DOHH2 (cell line): ENCODE measurements at regions not wholly inside any gene's neighbourhood (a gene's known extent, or its start where the extent isn't known, plus 50 kb on each side); places are given as distances from the start of the nearest gene placed in this dataset.

Experiments used
- H3F3A ChIP-seq: fragments of 200-600 bp; sonication (generic), shearing (Covaris generic); 2 replicates; pipeline ENCODE4 v1.6.0; 2016; ENCODE audit warnings: antibody characterized with exemption, mild to moderate bottlenecking; ENCODE audit not compliant: control insufficient read depth, insufficient read depth
- H3K27ac ChIP-seq: fragments of 200-600 bp; sonication (generic); 2 replicates; pipeline ENCODE4 v1.5.1; 2014; ENCODE audit warnings: low read depth, mild to moderate bottlenecking, low read length, moderate library complexity
- H3K27me3 ChIP-seq: fragments of 200-600 bp; sonication (generic); 2 replicates; pipeline ENCODE4 v1.6.1; 2014; ENCODE audit warnings: mild to moderate bottlenecking, low read length, mixed read lengths; ENCODE audit not compliant: control insufficient read depth
- H3K36me3 ChIP-seq: fragments of 200-600 bp; sonication (generic); 2 replicates; pipeline ENCODE4 v1.6.1; 2014; ENCODE audit warnings: mild to moderate bottlenecking, low read length, moderate library complexity, mixed read lengths; ENCODE audit not compliant: control insufficient read depth
- H3K4me1 ChIP-seq: fragments of 200-600 bp; sonication (generic); 2 replicates; pipeline ENCODE4 v1.6.1; 2014; ENCODE audit warnings: mild to moderate bottlenecking, low read length, mixed read lengths; ENCODE audit not compliant: control insufficient read depth
- H3K4me2 ChIP-seq: fragments of 200-600 bp; sonication (generic); 2 replicates; pipeline ENCODE4 v1.6.0; 2014; ENCODE audit warnings: mild to moderate bottlenecking, low read length, moderate library complexity
- H3K4me3 ChIP-seq: fragments of 200-600 bp; sonication (generic); 2 replicates; pipeline ENCODE4 v1.5.1; 2014; ENCODE audit warnings: mild to moderate bottlenecking, low read length, mixed read lengths
- H3K79me2 ChIP-seq: fragments of 200-600 bp; sonication (generic); 2 replicates; pipeline ENCODE4 v1.6.1; 2014; ENCODE audit warnings: mild to moderate bottlenecking, low read length, mixed read lengths; ENCODE audit not compliant: control insufficient read depth
- H3K9me2 ChIP-seq: fragments of 200-600 bp; sonication (generic); replicated peaks from 2 replicates; pipeline ENCODE4 v1.6.1; 2014; ENCODE audit warnings: mild to moderate bottlenecking, low read length, mixed read lengths; ENCODE audit not compliant: control insufficient read depth
- H3K9me3 ChIP-seq: fragments of 200-600 bp; sonication (generic); 2 replicates; pipeline ENCODE4 v1.6.1; 2014; ENCODE audit warnings: antibody characterized with exemption, low read length, mixed read lengths; ENCODE audit not compliant: control insufficient read depth, insufficient read depth
- H4K20me1 ChIP-seq: fragments of 200-600 bp; sonication (generic); 2 replicates; pipeline ENCODE4 v1.6.0; 2014; ENCODE audit warnings: low read depth, mild to moderate bottlenecking, antibody characterized with exemption, low read length, moderate library complexity; ENCODE audit not compliant: control insufficient read depth, insufficient read depth
- EZH2phosphoT487 ChIP-seq: fragments of 200-600 bp; sonication (generic); IDR thresholded peaks from 2 replicates; pipeline ENCODE4 v1.6.1; 2017; ENCODE audit warnings: borderline replicate concordance, mild to moderate bottlenecking, antibody characterized with exemption, low read length, moderate library complexity, mixed read lengths
- TF ChIP-seq, protein P1 (sequence below): fragments of 200-600 bp; sonication (generic); IDR thresholded peaks from one replicate; pipeline ENCODE4 v1.5.1; 2014; ENCODE audit warnings: antibody characterized with exemption, mild to moderate bottlenecking, low read depth, low read length; ENCODE audit not compliant: poor library complexity, severe bottlenecking

DNA sequence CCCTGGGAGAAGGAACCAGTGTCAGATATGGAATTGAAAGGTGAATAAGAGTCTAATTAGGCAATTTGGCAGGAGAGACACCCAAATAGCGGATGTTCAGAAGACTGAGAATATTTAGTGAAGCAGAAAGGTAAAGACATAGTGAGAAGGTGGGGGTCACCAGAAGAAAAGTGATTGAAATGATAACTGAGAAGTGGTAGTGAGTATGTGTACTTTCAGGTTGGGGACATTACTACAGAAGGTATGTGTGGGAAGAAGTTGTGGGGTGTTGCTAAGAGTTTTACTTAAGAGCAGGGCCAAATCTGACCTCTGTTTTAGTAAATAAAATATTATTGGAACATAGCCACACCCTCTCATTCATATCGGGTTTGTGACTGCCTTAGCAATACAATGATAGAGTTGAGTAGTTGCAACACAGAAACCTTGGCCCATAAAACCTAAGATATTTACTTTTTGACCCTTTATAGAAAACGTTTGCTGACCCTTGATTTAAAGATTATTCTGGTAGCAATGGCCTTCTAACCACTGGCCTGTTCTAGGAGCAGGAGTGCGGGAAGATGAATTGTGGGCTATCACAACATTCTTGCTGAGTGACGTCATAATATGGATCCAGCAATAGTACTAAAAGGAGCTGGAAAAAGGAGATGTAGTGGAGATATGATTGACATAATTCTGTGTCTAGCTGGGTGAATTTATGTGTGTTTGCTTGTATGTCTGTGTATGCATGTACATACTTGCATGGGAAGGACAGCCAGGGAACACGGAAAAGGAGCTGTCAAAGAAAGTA is 115.3 kb downstream of the HS3ST1 start:
- no peak overlapping the region for H3K4me2 ChIP-seq
- no peaks in the 10 kb centered on the region for H4K20me1 ChIP-seq
- H3K27me3 ChIP-seq, result no peaks in the 10 kb centered on the region
- no peaks in the 10 kb centered on the region for H3K79me2 ChIP-seq
- H3K4me3 ChIP-seq, result no peak overlapping the region
- H3K27ac ChIP-seq, result no peak overlapping the region
- no peaks in the 10 kb centered on the region for H3K36me3 ChIP-seq
- TF ChIP-seq EZH2phosphoT487, result no peak
- TF ChIP-seq, protein P1, sequence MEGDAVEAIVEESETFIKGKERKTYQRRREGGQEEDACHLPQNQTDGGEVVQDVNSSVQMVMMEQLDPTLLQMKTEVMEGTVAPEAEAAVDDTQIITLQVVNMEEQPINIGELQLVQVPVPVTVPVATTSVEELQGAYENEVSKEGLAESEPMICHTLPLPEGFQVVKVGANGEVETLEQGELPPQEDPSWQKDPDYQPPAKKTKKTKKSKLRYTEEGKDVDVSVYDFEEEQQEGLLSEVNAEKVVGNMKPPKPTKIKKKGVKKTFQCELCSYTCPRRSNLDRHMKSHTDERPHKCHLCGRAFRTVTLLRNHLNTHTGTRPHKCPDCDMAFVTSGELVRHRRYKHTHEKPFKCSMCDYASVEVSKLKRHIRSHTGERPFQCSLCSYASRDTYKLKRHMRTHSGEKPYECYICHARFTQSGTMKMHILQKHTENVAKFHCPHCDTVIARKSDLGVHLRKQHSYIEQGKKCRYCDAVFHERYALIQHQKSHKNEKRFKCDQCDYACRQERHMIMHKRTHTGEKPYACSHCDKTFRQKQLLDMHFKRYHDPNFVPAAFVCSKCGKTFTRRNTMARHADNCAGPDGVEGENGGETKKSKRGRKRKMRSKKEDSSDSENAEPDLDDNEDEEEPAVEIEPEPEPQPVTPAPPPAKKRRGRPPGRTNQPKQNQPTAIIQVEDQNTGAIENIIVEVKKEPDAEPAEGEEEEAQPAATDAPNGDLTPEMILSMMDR, result no peak
- H3K4me1 ChIP-seq, result no peaks in the 10 kb centered on the region
- H3K9me3 ChIP-seq, result peaks cover 7% of the 10 kb centered on the region; the same call in 1 of the 2 replicates
- H3F3A ChIP-seq, result no peaks in the 10 kb centered on the region
- H3K9me2 ChIP-seq, result no peaks in the 10 kb centered on the region

DNA sequence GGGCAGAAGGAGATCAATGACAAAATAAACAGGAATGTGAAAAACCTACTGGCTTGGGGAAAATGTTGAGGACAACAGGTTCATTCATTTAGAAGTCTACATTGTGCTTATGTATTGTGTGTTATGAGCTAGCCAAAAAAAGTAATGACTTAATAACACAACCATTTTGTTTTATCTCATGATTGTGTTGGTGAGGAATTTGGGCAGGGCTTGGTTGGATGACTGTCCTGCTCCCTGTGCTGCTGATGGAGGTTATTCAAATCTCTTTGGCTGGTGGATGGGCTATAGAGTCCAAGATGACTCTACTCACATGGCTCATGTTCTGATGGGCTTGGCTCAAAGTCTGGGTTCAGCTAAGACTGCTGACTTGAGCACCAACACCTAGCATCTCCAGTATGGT is 116.3 kb downstream of the HS3ST1 start:
- Histone ChIP-seq H3K36me3 (no peaks in the 10 kb centered on the region), H3F3A (no peaks in the 10 kb centered on the region), H3K9me2 (no peaks in the 10 kb centered on the region), H3K4me3 (no peak overlapping the region), H3K9me3 (peaks cover 3% of the 10 kb centered on the region; the same call in 1 of the 2 replicates), H4K20me1 (no peaks in the 10 kb centered on the region), H3K27me3 (no peaks in the 10 kb centered on the region), H3K4me1 (no peaks in the 10 kb centered on the region), H3K79me2 (no peaks in the 10 kb centered on the region), H3K27ac (no peak overlapping the region), H3K4me2 (no peak overlapping the region)
- no peak for TF ChIP-seq EZH2phosphoT487
- TF ChIP-seq, protein P1, result no peak

DNA sequence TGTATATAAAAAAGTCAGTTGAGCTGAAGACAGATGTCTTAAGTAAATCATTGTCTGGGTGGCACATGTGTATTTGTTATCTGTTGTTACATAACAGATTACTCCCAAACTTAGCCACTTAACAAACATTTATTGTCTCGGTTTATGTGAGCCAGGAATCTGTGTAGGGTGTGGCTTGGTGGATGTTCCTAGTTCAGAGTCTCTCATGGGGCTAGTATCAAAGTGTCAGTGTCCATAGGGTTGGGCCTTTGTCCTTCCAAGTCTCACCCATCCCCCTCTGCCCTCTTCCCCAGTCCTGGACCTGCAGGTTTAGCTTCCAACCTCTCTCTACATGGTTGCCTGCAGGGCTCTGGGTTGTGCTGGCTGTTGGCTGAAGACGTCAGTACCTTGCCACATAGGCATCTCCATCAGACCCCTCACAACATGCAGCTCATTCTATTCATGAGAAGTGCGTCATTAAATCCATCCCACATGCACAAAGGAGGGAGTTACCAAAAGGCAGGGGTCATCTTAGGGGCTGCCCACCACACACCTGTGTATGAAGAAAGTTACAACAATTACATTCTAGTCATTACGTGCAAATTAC is 127.5 kb downstream of the HS3ST1 start:
- no peak overlapping the region for H3K27ac ChIP-seq

More for the DNA sequence above, 127.5 kb downstream of the HS3ST1 start:
- Histone ChIP-seq H3K36me3 (no peaks in the 10 kb centered on the region), H3K27me3 (no peaks in the 10 kb centered on the region), H3K9me3 (no peaks in the 10 kb centered on the region), H3K79me2 (no peaks in the 10 kb centered on the region), H3K4me3 (no peak overlapping the region), H4K20me1 (no peaks in the 10 kb centered on the region), H3F3A (no peaks in the 10 kb centered on the region), H3K4me2 (no peak overlapping the region), H3K4me1 (no peaks in the 10 kb centered on the region), H3K9me2 (no peaks in the 10 kb centered on the region; the same call in 1 of the 2 replicates)
- no peak for TF ChIP-seq EZH2phosphoT487
- TF ChIP-seq, protein P1, result no peak
